Fibroblast of lung (primary cell): ENCODE measurements at regions not wholly inside any gene's neighbourhood (a gene's known extent, or its start where the extent isn't known, plus 50 kb on each side); places are given as distances from the start of the nearest gene placed in this dataset.

Experiments used
- CTCF ChIP-seq, 2 donors: IDR thresholded peaks in 1 of 2; conservative IDR thresholded peaks in 1 of 2; 1 replicate in 1 of 2; 2 replicates in 1 of 2; pipeline ENCODE4 v1.5.1; 2011 to 2012; ENCODE audit warnings: low read length in 2 of 2, control low read depth in 1 of 2, inconsistent platforms in 1 of 2, low read depth in 1 of 2, mild to moderate bottlenecking in 1 of 2
- EZH2 ChIP-seq: IDR thresholded peaks from 2 replicates; pipeline ENCODE4 v1.5.1; 2012; ENCODE audit warnings: low read length, control low read depth, mild to moderate bottlenecking; ENCODE audit errors: missing control alignments

DNA sequence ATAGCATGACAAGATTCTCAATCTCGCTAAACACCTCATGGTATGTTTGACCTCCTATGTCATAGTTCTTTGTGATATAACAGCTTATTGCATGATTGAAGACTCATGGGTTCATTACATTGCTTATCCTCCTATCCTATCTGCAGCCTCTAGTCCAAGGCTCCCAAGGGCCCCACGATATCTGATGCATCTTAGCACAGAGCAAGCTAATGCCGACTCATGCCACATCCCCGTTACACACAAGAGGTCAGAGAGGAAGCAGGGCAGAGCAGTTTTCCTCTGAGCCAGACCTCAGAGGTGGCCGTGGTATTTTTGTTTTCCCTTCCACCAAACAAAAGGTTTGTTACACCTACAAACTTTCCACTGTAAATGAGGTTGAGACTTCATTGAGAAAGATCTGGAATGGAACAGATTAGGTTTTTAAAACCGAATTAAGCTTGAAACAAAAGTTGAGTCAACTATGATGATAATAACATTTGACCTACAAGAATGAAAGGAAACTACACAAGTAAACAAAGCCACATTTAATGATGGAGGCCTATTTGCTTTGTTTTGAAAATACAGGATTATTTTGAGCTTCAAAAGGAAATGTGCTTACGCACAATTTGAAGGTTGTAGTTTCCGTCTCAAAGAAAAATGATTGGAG is 133.9 kb upstream of the MYLIP start:
- TF ChIP-seq CTCF (conservative IDR thresholded peaks at IDR 0.05 in 1 of 2, IDR thresholded peaks at IDR 0.05 in 1 of 2; ENCODE audit: low read depth in 1 of 2, low read length in 2 of 2) (no peak), EZH2 (no peak)
